CD4-positive, alpha-beta T cell treated with Interleukin-2 at 100 ng/mL for 4 hours (primary cell): ENCODE measurements at regions not wholly inside any gene's neighbourhood (a gene's known extent, or its start where the extent isn't known, plus 50 kb on each side); places are given as distances from the start of the nearest gene placed in this dataset.
A peak's percentile ranks its signal among the peaks of the same experiment; 100 is the strongest.
"Not testable (repeated sequence)": the region's sequence is repeated elsewhere in the genome, so short reads cannot be mapped to it uniquely, and the experiment has no call there.

ENCODE experiments used
- DNase-seq: peaks from one replicate; pipeline ENCODE4 v3.0.0-alpha.2; 2020; ENCODE audit warnings: low spot score

GRCh38 chr10:22079921-22080320 is 76.4 kb upstream of the DNAJC1 start:
- DNase-seq = not testable (repeated sequence)

GRCh38 chr10:22071332-22071731 is 67.8 kb upstream of the DNAJC1 start:
- DNase-seq = no peak

GRCh38 chr10:22067091-22067490 is 63.6 kb upstream of the DNAJC1 start:
- no peak for DNase-seq

GRCh38 chr10:22060984-22061383 is 57.5 kb upstream of the DNAJC1 start:
- DNase-seq = peak; percentile 7

GRCh38 chr10:22058201-22058600 is 54.7 kb upstream of the DNAJC1 start:
- no peak for DNase-seq

GRCh38 chr10:22054961-22055360 is 51.4 kb upstream of the DNAJC1 start:
- DNase-seq = no peak
